Endothelial cell of hepatic sinusoid (primary cell): ENCODE measurements at regions not wholly inside any gene's neighbourhood (a gene's known extent, or its start where the extent isn't known, plus 50 kb on each side); places are given as distances from the start of the nearest gene placed in this dataset.

Experiments
- in situ Hi-C: cut with HindIII; loops from 2 replicates; pipeline ENCODE4 v1.10.0; 2017; ENCODE audit warnings: low sequenced_read_pairs

GRCh38 chr11:131043251-131043650 lies 127.0 kb upstream of the SNX19 start:
- in situ Hi-C loops, result no loop called here

- in situ Hi-C loops, result no loop called here
Measured at GRCh38 chr11:131044851-131045250, 128.6 kb upstream of the SNX19 start.

GRCh38 chr11:131052367-131052766 lies 136.1 kb upstream of the SNX19 start:
- in situ Hi-C loops, result no loop called here

- in situ Hi-C loops, result no loop called here
Measured at GRCh38 chr11:131056036-131056435, 139.8 kb upstream of the SNX19 start.

GRCh38 chr11:131063638-131064037 lies 147.4 kb upstream of the SNX19 start:
- in situ Hi-C loops, result no loop called here

GRCh38 chr11:131064373-131064991 lies 148.2 kb upstream of the SNX19 start:
- in situ Hi-C loops, result no loop called here

- in situ Hi-C loops, result no loop called here
Measured at GRCh38 chr11:131065435-131066413, 149.4 kb upstream of the SNX19 start.

- in situ Hi-C loops, result no loop called here
Measured at GRCh38 chr11:131066551-131066950, 150.3 kb upstream of the SNX19 start.

- in situ Hi-C loops, result no loop called here
Measured at GRCh38 chr11:131070365-131070764, 154.1 kb upstream of the SNX19 start.

GRCh38 chr11:131073167-131073566 lies 156.9 kb upstream of the SNX19 start:
- in situ Hi-C loops, result no loop called here

- in situ Hi-C loops, result no loop called here
Measured at GRCh38 chr11:131074573-131074972, 158.3 kb upstream of the SNX19 start.

GRCh38 chr11:131077340-131077739 lies 161.1 kb upstream of the SNX19 start:
- in situ Hi-C loops, result no loop called here

- in situ Hi-C loops, result no loop called here
Measured at GRCh38 chr11:131079036-131079435, 162.8 kb upstream of the SNX19 start.

GRCh38 chr11:131089727-131090245 lies 173.5 kb upstream of the SNX19 start:
- in situ Hi-C loops, result no loop called here

GRCh38 chr11:131092469-131092868 lies 176.2 kb upstream of the SNX19 start:
- in situ Hi-C loops, result no loop called here

- in situ Hi-C loops, result no loop called here
Measured at GRCh38 chr11:131094827-131095226, 178.5 kb upstream of the SNX19 start.

- in situ Hi-C loops, result no loop called here
Measured at GRCh38 chr11:131095511-131096185, 179.4 kb upstream of the SNX19 start.

GRCh38 chr11:131099013-131099412 lies 182.7 kb upstream of the SNX19 start:
- in situ Hi-C loops, result no loop called here

GRCh38 chr11:131099746-131100145 lies 183.5 kb upstream of the SNX19 start:
- in situ Hi-C loops, result no loop called here

GRCh38 chr11:131108760-131109159 lies 192.5 kb upstream of the SNX19 start:
- in situ Hi-C loops, result no loop called here

GRCh38 chr11:131109257-131109656 lies 193.0 kb upstream of the SNX19 start:
- in situ Hi-C loops, result no loop called here
